Mesenchymal stem cell (in vitro differentiated cells and primary cell): ENCODE measurements at regions not wholly inside any gene's neighbourhood (a gene's known extent, or its start where the extent isn't known, plus 50 kb on each side); places are given as distances from the start of the nearest gene placed in this dataset.

ENCODE experiments used
- DNase-seq: peaks from one replicate; pipeline ENCODE4 v3.0.0-alpha.2; 2013
- H2AFZ ChIP-seq: one replicate; pipeline ENCODE4 v1.6.1; 2013; ENCODE audit warnings: low read depth, mild to moderate bottlenecking, control low read depth, inconsistent platforms, low read length, moderate library complexity
- H2AK5ac ChIP-seq: 2 replicates; pipeline ENCODE4 v1.6.1; 2013; ENCODE audit warnings: low read length, moderate library complexity, mild to moderate bottlenecking, inconsistent platforms; ENCODE audit not compliant: severe bottlenecking
- H2BK120ac ChIP-seq: one replicate; pipeline ENCODE4 v1.6.1; 2013; ENCODE audit warnings: low read depth, mild to moderate bottlenecking, inconsistent platforms, low read length, moderate library complexity
- H2BK12ac ChIP-seq, 2 experiments: one replicate each; pipeline ENCODE4 v1.6.1; 2013; ENCODE audit warnings: inconsistent platforms in 2 of 2, low read length in 2 of 2, mild to moderate bottlenecking in 2 of 2, moderate library complexity in 2 of 2, control low read depth in 1 of 2
- H2BK15ac ChIP-seq: one replicate; pipeline ENCODE4 v1.6.1; 2013; ENCODE audit warnings: mild to moderate bottlenecking, low read depth, inconsistent platforms; ENCODE audit not compliant: poor library complexity, severe bottlenecking
- H2BK5ac ChIP-seq: 2 replicates; pipeline ENCODE4 v1.6.1; 2013; ENCODE audit warnings: low read depth, mild to moderate bottlenecking, low read length, control low read depth, inconsistent platforms; ENCODE audit not compliant: poor library complexity, severe bottlenecking
- H3K14ac ChIP-seq, 2 experiments: one replicate each; pipeline ENCODE4 v1.6.1; 2013; ENCODE audit warnings: inconsistent platforms in 2 of 2, low read length in 2 of 2, control low read depth in 1 of 2, mild to moderate bottlenecking in 1 of 2, moderate library complexity in 1 of 2
- H3K18ac ChIP-seq, 2 experiments: one replicate each; pipeline ENCODE4 v1.6.1; 2013; ENCODE audit warnings: inconsistent platforms in 2 of 2, low read length in 2 of 2, control low read depth in 1 of 2, low read depth in 1 of 2, mild to moderate bottlenecking in 1 of 2
- H3K23ac ChIP-seq, 2 experiments: one replicate each; pipeline ENCODE4 v1.6.1; 2013; ENCODE audit warnings: inconsistent platforms in 2 of 2, low read length in 2 of 2, mild to moderate bottlenecking in 2 of 2, moderate library complexity in 2 of 2, control low read depth in 1 of 2
- H3K27ac ChIP-seq: 2 replicates; pipeline ENCODE4 v1.5.1; 2013; ENCODE audit warnings: mild to moderate bottlenecking, moderate library complexity, low read length, control low read depth, inconsistent platforms; ENCODE audit not compliant: poor library complexity, severe bottlenecking
- H3K27me3 ChIP-seq, 2 experiments: 2 replicates each; pipeline versions ENCODE4 v1.6.1 to v1.7.0; 2013; ENCODE audit warnings: low read length in 2 of 2, mild to moderate bottlenecking in 2 of 2, moderate library complexity in 2 of 2, control low read depth in 1 of 2, inconsistent platforms in 1 of 2; ENCODE audit not compliant: control insufficient read depth in 1 of 2, insufficient read depth in 1 of 2
- H3K36me3 ChIP-seq, 2 experiments: 2 replicates each; pipeline versions ENCODE4 v1.6.1 to v1.7.0; 2013; ENCODE audit warnings: low read length in 2 of 2, control low read depth in 1 of 2, inconsistent platforms in 1 of 2, low read depth in 1 of 2, mild to moderate bottlenecking in 1 of 2; ENCODE audit not compliant: insufficient read depth in 2 of 2, control insufficient read depth in 1 of 2
- H3K4ac ChIP-seq, 2 experiments: one replicate each; pipeline ENCODE4 v1.6.1; 2013; ENCODE audit warnings: inconsistent platforms in 2 of 2, low read length in 2 of 2, mild to moderate bottlenecking in 2 of 2, moderate library complexity in 2 of 2, control low read depth in 1 of 2, low read depth in 1 of 2
- H3K4me1 ChIP-seq: 2 replicates; pipeline ENCODE4 v1.6.1; 2013; ENCODE audit warnings: low read depth, low read length, control low read depth; ENCODE audit not compliant: control insufficient read depth, insufficient read depth
- H3K4me2 ChIP-seq: 2 replicates; pipeline ENCODE4 v1.6.1; 2013; ENCODE audit warnings: low read length, mild to moderate bottlenecking, inconsistent platforms; ENCODE audit not compliant: poor library complexity, severe bottlenecking
- H3K4me3 ChIP-seq, 2 experiments: 2 replicates each; pipeline versions ENCODE4 v1.5.1 to v1.7.0; 2013; ENCODE audit warnings: low read length in 2 of 2, mild to moderate bottlenecking in 2 of 2, control low read depth in 1 of 2, low read depth in 1 of 2; ENCODE audit not compliant: insufficient read depth in 1 of 2
- H3K79me1 ChIP-seq: replicated peaks from 2 replicates; pipeline ENCODE4 v1.6.1; 2013; ENCODE audit warnings: mild to moderate bottlenecking, control low read depth, low read length, inconsistent platforms; ENCODE audit not compliant: poor library complexity, severe bottlenecking
- H3K9ac ChIP-seq: 2 replicates; pipeline ENCODE4 v1.7.0; 2013; ENCODE audit warnings: mild to moderate bottlenecking, low read length, moderate library complexity
- H3K9me3 ChIP-seq: 2 replicates; pipeline ENCODE4 v1.7.0; 2013; ENCODE audit warnings: mild to moderate bottlenecking, low read length; ENCODE audit not compliant: control insufficient read depth
- H4K8ac ChIP-seq: one replicate; pipeline ENCODE4 v1.6.1; 2013; ENCODE audit warnings: inconsistent platforms, mild to moderate bottlenecking, low read length, moderate library complexity
- H4K91ac ChIP-seq: one replicate; pipeline ENCODE4 v1.6.1; 2013; ENCODE audit warnings: mild to moderate bottlenecking, low read length, inconsistent platforms
- WGBS: methylation state at CpG from one replicate; pipeline ENCODE4 v1.1.7; 2013; ENCODE audit warnings: mixed read lengths; 5-methylcytosine and 5-hydroxymethylcytosine counted together

- H2BK15ac ChIP-seq, result no peak overlapping the region
- H2AFZ ChIP-seq, result no peak overlapping the region
- H3K4me3 ChIP-seq, result no peak overlapping the region
- H3K23ac ChIP-seq, result no peak overlapping the region
- no peak overlapping the region for H2BK120ac ChIP-seq
- H3K9me3 ChIP-seq, result peaks cover 45% of the 10 kb centered on the region
- H3K14ac ChIP-seq, result no peak overlapping the region
- H3K18ac ChIP-seq, result no peak overlapping the region
- no peak overlapping the region for H3K4me2 ChIP-seq
- H3K36me3 ChIP-seq, result no peaks in the 10 kb centered on the region
- H4K8ac ChIP-seq, result no peak overlapping the region
- H2AK5ac ChIP-seq, result no peak overlapping the region
- H3K27me3 ChIP-seq, result peaks cover 0 to 9% of the 10 kb centered on the region in 2 experiments
- H4K91ac ChIP-seq, result no peak overlapping the region
- no peaks in the 10 kb centered on the region for H3K79me1 ChIP-seq
- H3K9ac ChIP-seq, result no peak overlapping the region
- no peak overlapping the region for H3K27ac ChIP-seq
- H3K4me1 ChIP-seq, result no peaks in the 10 kb centered on the region
- no peak overlapping the region for H2BK12ac ChIP-seq
- DNase-seq, result no peak
- no peak overlapping the region for H2BK5ac ChIP-seq
- H3K4ac ChIP-seq, result no peak overlapping the region
These were observed 152.2 kb upstream of the MPHOSPH6 start for GRCh38 chr16:82322177-82322576.

- DNase-seq, result no peak
- Histone ChIP-seq H2AFZ (no peak overlapping the region), H2BK15ac (no peak overlapping the region), H3K18ac (no peak overlapping the region), H3K27me3 (peaks cover 0 to 9% of the 10 kb centered on the region in 2 experiments), H2BK5ac (no peak overlapping the region), H3K9me3 (peaks cover 29% of the 10 kb centered on the region), H3K9ac (no peak overlapping the region), H2BK120ac (no peak overlapping the region), H3K14ac (no peak overlapping the region), H3K27ac (no peak overlapping the region), H3K4me2 (no peak overlapping the region), H3K79me1 (no peaks in the 10 kb centered on the region), H3K23ac (no peak overlapping the region), H2AK5ac (no peak overlapping the region), H3K4me1 (no peaks in the 10 kb centered on the region), H3K4me3 (no peak overlapping the region), H4K91ac (no peak overlapping the region), H3K36me3 (no peaks in the 10 kb centered on the region), H3K4ac (no peak overlapping the region), H2BK12ac (no peak overlapping the region), H4K8ac (no peak overlapping the region)
- WGBS, result 10% methylated on average over 1 of the region's 1 CpG
These were observed 149.0 kb upstream of the MPHOSPH6 start for GRCh38 chr16:82319038-82319437.

GRCh38 chr16:82317411-82318167 lies 147.6 kb upstream of the MPHOSPH6 start:
- H3K79me1 ChIP-seq, result no peaks in the 10 kb centered on the region
- H3K4me3 ChIP-seq, result no peak overlapping the region
- peaks cover 15% of the 10 kb centered on the region for H3K9me3 ChIP-seq
- no peak overlapping the region for H4K91ac ChIP-seq
- H3K23ac ChIP-seq, result no peak overlapping the region
- H3K27me3 ChIP-seq, result peaks cover 0 to 9% of the 10 kb centered on the region in 2 experiments
- no peak overlapping the region for H3K4me2 ChIP-seq
- H2AFZ ChIP-seq, result no peak overlapping the region
- no peak overlapping the region for H2AK5ac ChIP-seq
- no peak overlapping the region for H2BK12ac ChIP-seq
- WGBS, result 84% methylated on average over 7 of the region's 7 CpGs
- H2BK120ac ChIP-seq, result no peak overlapping the region
- DNase-seq, result no peak
- H3K36me3 ChIP-seq, result no peaks in the 10 kb centered on the region
- no peak overlapping the region for H2BK5ac ChIP-seq
- no peak overlapping the region for H4K8ac ChIP-seq
- H3K27ac ChIP-seq, result no peak overlapping the region
- H3K4ac ChIP-seq, result no peak overlapping the region
- H3K14ac ChIP-seq, result no peak overlapping the region
- no peak overlapping the region for H3K9ac ChIP-seq
- no peaks in the 10 kb centered on the region for H3K4me1 ChIP-seq
- no peak overlapping the region for H2BK15ac ChIP-seq
- H3K18ac ChIP-seq, result no peak overlapping the region

GRCh38 chr16:82313754-82314153 lies 143.7 kb upstream of the MPHOSPH6 start:
- no peaks in the 10 kb centered on the region for H3K79me1 ChIP-seq
- no peak overlapping the region for H4K8ac ChIP-seq
- no peak overlapping the region for H2AFZ ChIP-seq
- no CpG with 5 or more reads among the region's 1 CpG for WGBS
- H3K36me3 ChIP-seq, result no peaks in the 10 kb centered on the region
- no peak overlapping the region for H3K14ac ChIP-seq
- H3K18ac ChIP-seq, result no peak overlapping the region
- H3K4me1 ChIP-seq, result no peaks in the 10 kb centered on the region
- H4K91ac ChIP-seq, result no peak overlapping the region
- H3K27me3 ChIP-seq, result peaks cover 0 to 10% of the 10 kb centered on the region in 2 experiments
- H2BK120ac ChIP-seq, result no peak overlapping the region
- no peak overlapping the region for H3K4ac ChIP-seq
- no peak overlapping the region for H2BK5ac ChIP-seq
- no peak overlapping the region for H3K27ac ChIP-seq
- peaks cover 3% of the 10 kb centered on the region for H3K9me3 ChIP-seq
- H3K4me3 ChIP-seq, result no peak overlapping the region
- H3K9ac ChIP-seq, result no peak overlapping the region
- no peak overlapping the region for H2BK12ac ChIP-seq
- DNase-seq, result no peak
- no peak overlapping the region for H2BK15ac ChIP-seq
- no peak overlapping the region for H2AK5ac ChIP-seq
- no peak overlapping the region for H3K4me2 ChIP-seq
- no peak overlapping the region for H3K23ac ChIP-seq
